Upper lobe of left lung (tissue), 6 donors: ENCODE measurements at regions not wholly inside any gene's neighbourhood (a gene's known extent, or its start where the extent isn't known, plus 50 kb on each side); places are given as distances from the start of the nearest gene placed in this dataset.

ENCODE experiments used
- ATAC-seq, 2 donors: fragments of 200-7000 bp; cut with Tn5 transposase; one replicate each; pipeline ENCODE4 v1.9.1; 2022; ENCODE audit warnings: mild to moderate bottlenecking in 2 of 2, moderate library complexity in 2 of 2; ENCODE audit not compliant: low FRiP score in 2 of 2
- DNase-seq, 2 donors: peaks; one replicate each; pipeline ENCODE4 v3.0.0-alpha.2; 2019 to 2020
- H3K27ac ChIP-seq, 4 donors: fragments of 200-600 bp; sonication (generic); one replicate each; pipeline ENCODE4 v1.5.1; 2016 to 2019
- H3K27me3 ChIP-seq, 4 donors: fragments of 200-600 bp; sonication (generic); one replicate each; pipeline ENCODE4 v1.5.1; 2017 to 2019
- H3K36me3 ChIP-seq, 4 donors: fragments of 200-600 bp; sonication (generic); one replicate each; pipeline ENCODE4 v1.5.1; 2016 to 2019
- H3K4me1 ChIP-seq, 4 donors: fragments of 200-600 bp; sonication (generic); one replicate each; pipeline ENCODE4 v1.5.1; 2018 to 2019
- H3K4me3 ChIP-seq, 4 donors: fragments of 200-600 bp; sonication (generic); one replicate each; pipeline ENCODE4 v1.5.1; 2017 to 2019; ENCODE audit warnings: mild to moderate bottlenecking in 2 of 4, moderate library complexity in 1 of 4
- H3K9me3 ChIP-seq, 4 donors: fragments of 200-600 bp; sonication (generic); one replicate each; pipeline ENCODE4 v1.5.1; 2018 to 2019
- CTCF ChIP-seq, 6 experiments: fragments of 450-650 bp in 4 of 6; fragments of 200-600 bp in 2 of 6; sonication (generic) in 2 of 6; IDR thresholded peaks; one replicate each; pipeline ENCODE4 v1.5.1; 2016 to 2019; ENCODE audit warnings: antibody characterized with exemption in 6 of 6
- EP300 ChIP-seq, 4 donors: sonication (generic); formaldehyde crosslinking; IDR thresholded peaks; one replicate each; pipeline ENCODE4 v1.5.1; 2017; ENCODE audit warnings: antibody characterized with exemption in 4 of 4, control low read depth in 2 of 4
- POLR2A ChIP-seq, 4 donors: fragments of 450-650 bp; IDR thresholded peaks; one replicate each; pipeline ENCODE4 v1.5.1; 2016 to 2017; ENCODE audit warnings: antibody characterized with exemption in 4 of 4, mild to moderate bottlenecking in 2 of 4
- POLR2AphosphoS5 ChIP-seq, 2 donors: sonication (generic); formaldehyde crosslinking; IDR thresholded peaks; one replicate each; pipeline ENCODE4 v1.5.1; 2017; ENCODE audit warnings: antibody characterized with exemption in 2 of 2
- WGBS, 2 donors: methylation state at CpG; one replicate each; pipeline ENCODE4 v1.1.5; 2017 to 2018; 5-methylcytosine and 5-hydroxymethylcytosine counted together
- donor health status: DM: no; HTN: no; CAD: no; lungs with moderate emphysema.
- donor health status: DM: no; HTN: yes; CAD: no; lungs with severe emphysema.

- no peaks in the 10 kb centered on the region for H3K36me3 ChIP-seq
- 91 to 94% methylated on average over 3 of the region's 3 CpGs for whole genome bisulfite sequencing, 2 donors
These were observed 72.9 kb upstream of the CDH6 start for GRCh38 chr5:31120642-31120948.

GRCh38 chr5:31119938-31120641 is 73.4 kb upstream of the CDH6 start:
- no peak overlapping the region for H3K4me3 ChIP-seq
- no peaks in the 10 kb centered on the region for H3K9me3 ChIP-seq
- no peaks in the 10 kb centered on the region for H3K36me3 ChIP-seq
- H3K27ac ChIP-seq: no peak overlapping the region
- H3K27me3 ChIP-seq: no peaks in the 10 kb centered on the region
- DNase-seq: no peak
- TF ChIP-seq CTCF (IDR thresholded peaks at IDR 0.05) (no peak), EP300 (IDR thresholded peaks at IDR 0.05) (no peak), POLR2AphosphoS5 (IDR thresholded peaks at IDR 0.05) (no peak), POLR2A (IDR thresholded peaks at IDR 0.05) (no peak)
- no peaks in the 10 kb centered on the region for H3K4me1 ChIP-seq
- no peak for ATAC-seq
- 73 to 82% methylated on average over 7 of the region's 7 CpGs for WGBS, 2 donors

More at GRCh38 chr5:31120642-31120948, 72.9 kb upstream of the CDH6 start:
- H3K27me3 ChIP-seq: no peaks in the 10 kb centered on the region
- ATAC-seq (no peak), DNase-seq (no peak)
- H3K27ac ChIP-seq: no peak overlapping the region
- no peak overlapping the region for H3K4me3 ChIP-seq
- H3K9me3 ChIP-seq: no peaks in the 10 kb centered on the region
- TF ChIP-seq POLR2A (IDR thresholded peaks at IDR 0.05) (no peak), POLR2AphosphoS5 (IDR thresholded peaks at IDR 0.05) (no peak), EP300 (IDR thresholded peaks at IDR 0.05) (no peak), CTCF (IDR thresholded peaks at IDR 0.05) (no peak)
- no peaks in the 10 kb centered on the region for H3K4me1 ChIP-seq

GRCh38 chr5:31116466-31117031 is 76.9 kb upstream of the CDH6 start:
- Histone ChIP-seq H3K4me1 (no peaks in the 10 kb centered on the region), H3K36me3 (no peaks in the 10 kb centered on the region), H3K4me3 (no peak overlapping the region), H3K27me3 (no peaks in the 10 kb centered on the region), H3K9me3 (no peaks in the 10 kb centered on the region), H3K27ac (no peak overlapping the region)
- WGBS, 2 donors: 82 to 85% methylated on average over 6 of the region's 6 CpGs
- TF ChIP-seq CTCF (IDR thresholded peaks at IDR 0.05): no peak
- TF ChIP-seq POLR2AphosphoS5 (IDR thresholded peaks at IDR 0.05): no peak
- no peak for TF ChIP-seq EP300 (IDR thresholded peaks at IDR 0.05)
- TF ChIP-seq POLR2A (IDR thresholded peaks at IDR 0.05): no peak
- ATAC-seq (no peak), DNase-seq (no peak)

- TF ChIP-seq POLR2AphosphoS5 (IDR thresholded peaks at IDR 0.05) (no peak), EP300 (IDR thresholded peaks at IDR 0.05) (no peak), POLR2A (IDR thresholded peaks at IDR 0.05) (no peak)
- H3K9me3 ChIP-seq: no peaks in the 10 kb centered on the region
- no peak overlapping the region for H3K27ac ChIP-seq
- H3K27me3 ChIP-seq: no peaks in the 10 kb centered on the region
- no peaks in the 10 kb centered on the region for H3K36me3 ChIP-seq
- ATAC-seq (no peak), DNase-seq (no peak)
- no peaks in the 10 kb centered on the region for H3K4me1 ChIP-seq
- H3K4me3 ChIP-seq: no peak overlapping the region
- WGBS, 2 donors: 64 to 69% methylated on average over 2 of the region's 2 CpGs
These were observed 78.7 kb upstream of the CDH6 start for GRCh38 chr5:31114817-31115216.

GRCh38 chr5:31113666-31114350 is 79.7 kb upstream of the CDH6 start:
- Histone ChIP-seq H3K9me3 (no peaks in the 10 kb centered on the region), H3K27me3 (no peaks in the 10 kb centered on the region), H3K27ac (no peak overlapping the region), H3K4me3 (no peak overlapping the region), H3K4me1 (no peaks in the 10 kb centered on the region), H3K36me3 (no peaks in the 10 kb centered on the region)
- ATAC-seq: no peak
- DNase-seq: no peak
- TF ChIP-seq CTCF (IDR thresholded peaks at IDR 0.05) (no peak), POLR2AphosphoS5 (IDR thresholded peaks at IDR 0.05) (no peak), POLR2A (IDR thresholded peaks at IDR 0.05) (no peak), EP300 (IDR thresholded peaks at IDR 0.05) (no peak)
- WGBS, 2 donors: 75 to 79% methylated on average over 1 of the region's 1 CpG
